OCI-LY7 (cell line): ENCODE measurements at regions not wholly inside any gene's neighbourhood (a gene's known extent, or its start where the extent isn't known, plus 50 kb on each side); places are given as distances from the start of the nearest gene placed in this dataset.

Experiments
- BruUV-seq: library from RNA; stranded (reverse); fragments of 400-500 nt; replicated peaks from 2 replicates; lab custom pipeline; 2021; lab: Mats Ljungman, UMichigan
- CTCF ChIA-PET: fragments of 300-600 bp; sonication (Branson Sonifier 250); formaldehyde crosslinking; loops from one replicate; lab custom pipeline; 2022; ENCODE audit warnings: antibody characterized with exemption; ENCODE audit not compliant: unreplicated experiment; lab: Charles Lee
- POLR2A ChIA-PET: fragments of 300-600 bp; sonication (Branson Sonifier 250); formaldehyde crosslinking; loops from one replicate; lab custom pipeline; 2022; ENCODE audit warnings: antibody characterized with exemption; lab: Charles Lee
- DNase-seq: peaks from one replicate; pipeline ENCODE4 v3.0.0-alpha.2; 2015; ENCODE audit warnings: low spot score
- H2AFZ ChIP-seq: fragments of 200-600 bp; sonication (generic), shearing (Covaris generic); 2 replicates; pipeline ENCODE4 v1.6.1; 2014; ENCODE audit warnings: mild to moderate bottlenecking, antibody characterized with exemption, low read length, moderate library complexity
- H3K27ac ChIP-seq: fragments of 200-600 bp; sonication (generic); 2 replicates; pipeline ENCODE4 v1.5.1; 2014; ENCODE audit warnings: mixed run types, low read depth, mild to moderate bottlenecking, moderate library complexity, low read length, inconsistent platforms; ENCODE audit not compliant: poor library complexity, severe bottlenecking
- H3K36me3 ChIP-seq: fragments of 200-600 bp; sonication (generic); 2 replicates; pipeline ENCODE4 v1.6.1; 2014; ENCODE audit warnings: mild to moderate bottlenecking, antibody characterized with exemption, low read length, moderate library complexity, mixed read lengths; ENCODE audit not compliant: insufficient read depth
- H3K4me1 ChIP-seq: fragments of 200-600 bp; sonication (generic); 2 replicates; pipeline ENCODE4 v1.5.1; 2014; ENCODE audit warnings: mild to moderate bottlenecking, low read length; ENCODE audit not compliant: insufficient read depth, poor library complexity, severe bottlenecking
- H3K4me2 ChIP-seq: fragments of 200-600 bp; sonication (generic); 2 replicates; pipeline ENCODE4 v1.6.1; 2014; ENCODE audit warnings: mild to moderate bottlenecking, low read length
- H3K4me3 ChIP-seq: fragments of 200-600 bp; sonication (generic); 2 replicates; pipeline ENCODE4 v1.5.1; 2014; ENCODE audit warnings: mild to moderate bottlenecking, low read depth, low read length; ENCODE audit not compliant: poor library complexity, severe bottlenecking
- H3K79me2 ChIP-seq: fragments of 200-600 bp; sonication (generic); 2 replicates; pipeline ENCODE4 v1.6.1; 2016; ENCODE audit warnings: low read depth, mild to moderate bottlenecking, low read length, moderate library complexity, mixed read lengths; ENCODE audit not compliant: insufficient read depth
- H3K9me2 ChIP-seq: fragments of 200-600 bp; sonication (generic); 2 replicates; pipeline ENCODE4 v1.6.1; 2016; ENCODE audit warnings: mild to moderate bottlenecking, low read length, mixed read lengths; ENCODE audit not compliant: insufficient read depth
- H3K9me3 ChIP-seq: fragments of 200-600 bp; sonication (generic); 2 replicates; pipeline ENCODE4 v1.6.1; 2014; ENCODE audit warnings: mild to moderate bottlenecking, mixed run types, low read length, mixed read lengths
- H4K20me1 ChIP-seq: fragments of 200-600 bp; sonication (generic); 2 replicates; pipeline ENCODE4 v1.6.1; 2014; ENCODE audit warnings: mild to moderate bottlenecking, antibody characterized with exemption, low read length, moderate library complexity, mixed read lengths; ENCODE audit not compliant: insufficient read depth
- EZH2phosphoT487 ChIP-seq: fragments of 200-600 bp; sonication (generic); IDR thresholded peaks from 2 replicates; pipeline ENCODE4 v1.6.1; 2018; ENCODE audit warnings: low read depth, borderline replicate concordance, mild to moderate bottlenecking, mixed run types, antibody characterized with exemption, low read length, moderate library complexity, mixed read lengths
- intact Hi-C: fragments of 100-400 bp; cut with micrococcal nuclease; formaldehyde crosslinking; loops from one replicate; pipeline ENCODE4 v1.10.0; 2022; ENCODE audit not compliant: unreplicated experiment
- TF ChIP-seq, protein P1 (sequence below): fragments of 200-600 bp; sonication (generic); conservative IDR thresholded peaks from 2 replicates; pipeline ENCODE4 v1.5.1; 2014; ENCODE audit warnings: mild to moderate bottlenecking, antibody characterized with exemption, low read length, moderate library complexity, mixed read lengths

DNA sequence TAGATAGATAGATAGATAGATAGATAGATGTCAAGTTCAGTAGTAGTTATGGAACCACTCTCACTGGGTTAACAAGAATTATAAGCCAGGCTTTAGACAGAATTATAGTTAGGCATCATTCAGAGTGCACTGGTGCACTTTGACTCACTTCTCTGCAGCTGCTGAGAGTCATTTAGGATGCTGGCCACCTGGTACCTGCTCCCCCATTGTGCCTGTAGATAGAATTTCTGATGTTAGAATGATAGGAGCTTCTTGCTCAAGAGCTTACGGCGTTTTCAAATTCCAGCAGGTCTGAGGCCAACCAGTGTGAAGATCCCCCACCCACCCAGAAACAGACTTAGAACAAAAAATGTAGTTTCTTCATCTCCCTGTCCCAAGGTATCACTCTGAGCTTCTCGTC is 107.8 kb upstream of the HMCN1 start:
- BruUV-seq: no TSS peak
- TF ChIP-seq, protein P1, sequence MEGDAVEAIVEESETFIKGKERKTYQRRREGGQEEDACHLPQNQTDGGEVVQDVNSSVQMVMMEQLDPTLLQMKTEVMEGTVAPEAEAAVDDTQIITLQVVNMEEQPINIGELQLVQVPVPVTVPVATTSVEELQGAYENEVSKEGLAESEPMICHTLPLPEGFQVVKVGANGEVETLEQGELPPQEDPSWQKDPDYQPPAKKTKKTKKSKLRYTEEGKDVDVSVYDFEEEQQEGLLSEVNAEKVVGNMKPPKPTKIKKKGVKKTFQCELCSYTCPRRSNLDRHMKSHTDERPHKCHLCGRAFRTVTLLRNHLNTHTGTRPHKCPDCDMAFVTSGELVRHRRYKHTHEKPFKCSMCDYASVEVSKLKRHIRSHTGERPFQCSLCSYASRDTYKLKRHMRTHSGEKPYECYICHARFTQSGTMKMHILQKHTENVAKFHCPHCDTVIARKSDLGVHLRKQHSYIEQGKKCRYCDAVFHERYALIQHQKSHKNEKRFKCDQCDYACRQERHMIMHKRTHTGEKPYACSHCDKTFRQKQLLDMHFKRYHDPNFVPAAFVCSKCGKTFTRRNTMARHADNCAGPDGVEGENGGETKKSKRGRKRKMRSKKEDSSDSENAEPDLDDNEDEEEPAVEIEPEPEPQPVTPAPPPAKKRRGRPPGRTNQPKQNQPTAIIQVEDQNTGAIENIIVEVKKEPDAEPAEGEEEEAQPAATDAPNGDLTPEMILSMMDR: no peak
- no peak for TF ChIP-seq EZH2phosphoT487

DNA sequence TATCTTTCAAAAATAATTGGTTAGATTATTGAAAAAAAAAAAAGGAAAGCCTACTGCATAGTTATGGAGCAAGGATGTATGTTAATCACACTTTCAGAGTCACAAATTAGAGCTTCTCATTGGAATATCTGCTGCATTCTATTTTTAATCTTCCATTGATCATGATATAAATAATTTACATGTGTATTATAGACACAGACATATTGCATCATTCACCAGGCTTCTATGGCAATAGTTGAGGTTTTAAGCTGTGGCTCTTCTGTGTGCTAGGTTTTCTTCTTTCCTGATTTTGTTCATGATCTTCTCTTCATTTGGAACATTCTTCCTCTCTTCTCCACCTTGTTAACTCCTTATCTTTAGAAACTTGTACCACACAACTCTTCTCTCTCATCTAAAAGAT is 123.2 kb upstream of the HMCN1 start:
- no peak overlapping the region for H2AFZ ChIP-seq
- ChIA-PET POLR2A (no interaction called here), CTCF (no interaction called here)
- H3K9me3 ChIP-seq: no peaks in the 10 kb centered on the region
- H3K36me3 ChIP-seq: no peaks in the 10 kb centered on the region
- no peak overlapping the region for H3K4me3 ChIP-seq
- H4K20me1 ChIP-seq: no peaks in the 10 kb centered on the region
- intact Hi-C loops: no loop called here
- no peaks in the 10 kb centered on the region for H3K4me1 ChIP-seq
- H3K9me2 ChIP-seq: no peaks in the 10 kb centered on the region
- no peaks in the 10 kb centered on the region for H3K79me2 ChIP-seq
- no peak overlapping the region for H3K27ac ChIP-seq
- no peak overlapping the region for H3K4me2 ChIP-seq
- DNase-seq: no peak
- BruUV-seq: no TSS peak
- no peak for TF ChIP-seq EZH2phosphoT487
- TF ChIP-seq, protein P1: no peak

More for the DNA sequence above, 107.8 kb upstream of the HMCN1 start:
- no peaks in the 10 kb centered on the region for H4K20me1 ChIP-seq
- no peaks in the 10 kb centered on the region for H3K9me2 ChIP-seq
- no peaks in the 10 kb centered on the region for H3K4me1 ChIP-seq
- no peaks in the 10 kb centered on the region for H3K36me3 ChIP-seq
- POLR2A ChIA-PET: interaction anchor here (0.5 kb wide), 1 partner anchor 798 kb away, joined by 4 read pairs; no protein-coding TSS in a partner anchor
- H3K9me3 ChIP-seq: no peaks in the 10 kb centered on the region
- DNase-seq: no peak
- CTCF ChIA-PET: no interaction called here
- no peak overlapping the region for H2AFZ ChIP-seq
- intact Hi-C loops: no loop called here
- no peak overlapping the region for H3K27ac ChIP-seq
- no peak overlapping the region for H3K4me2 ChIP-seq
- no peak overlapping the region for H3K4me3 ChIP-seq
- H3K79me2 ChIP-seq: no peaks in the 10 kb centered on the region

DNA sequence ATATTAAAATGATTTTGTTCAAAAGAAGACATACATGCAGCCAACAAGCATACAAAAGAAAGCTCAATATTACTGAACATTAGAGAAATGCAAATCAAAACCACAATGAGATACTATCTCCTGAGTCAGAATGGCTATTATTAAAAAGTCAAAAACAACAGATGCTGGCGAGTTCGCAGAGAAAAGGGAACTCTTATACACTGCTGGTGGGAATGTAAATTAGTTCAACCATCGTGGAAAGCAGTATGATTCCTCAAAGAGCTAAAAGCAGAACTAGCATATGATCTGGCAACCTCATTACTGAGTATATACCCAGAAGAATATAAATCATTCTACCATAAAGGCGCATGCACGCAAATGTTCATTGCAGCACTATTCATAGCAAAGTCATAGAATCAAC is 126.0 kb upstream of the HMCN1 start:
- H3K4me3 ChIP-seq: no peak overlapping the region
- no peak overlapping the region for H3K27ac ChIP-seq
- no TSS peak for BruUV-seq
- H3K36me3 ChIP-seq: no peaks in the 10 kb centered on the region
- ChIA-PET CTCF (no interaction called here), POLR2A (no interaction called here)
- H3K4me2 ChIP-seq: no peak overlapping the region
- H3K9me3 ChIP-seq: no peaks in the 10 kb centered on the region
- H4K20me1 ChIP-seq: no peaks in the 10 kb centered on the region
- TF ChIP-seq, protein P1: no peak
- TF ChIP-seq EZH2phosphoT487: no peak
- no peaks in the 10 kb centered on the region for H3K9me2 ChIP-seq
- H3K79me2 ChIP-seq: no peaks in the 10 kb centered on the region
- no peak overlapping the region for H2AFZ ChIP-seq
- DNase-seq: no peak
- intact Hi-C loops: no loop called here
- no peaks in the 10 kb centered on the region for H3K4me1 ChIP-seq
